Ovary (tissue), 3 donors: ENCODE measurements at regions not wholly inside any gene's neighbourhood (a gene's known extent, or its start where the extent isn't known, plus 50 kb on each side); places are given as distances from the start of the nearest gene placed in this dataset.

Experiments
- EP300 ChIP-seq: sonication (generic); formaldehyde crosslinking; IDR thresholded peaks from one replicate; pipeline ENCODE4 v1.6.1; 2017; ENCODE audit warnings: antibody characterized with exemption
- POLR2A ChIP-seq: fragments of 450-650 bp; IDR thresholded peaks from one replicate; pipeline ENCODE4 v1.6.1; 2017; ENCODE audit warnings: antibody characterized with exemption, mild to moderate bottlenecking, moderate library complexity
- TF ChIP-seq, protein P1 (sequence below), 3 donors: fragments of 450-650 bp in 2 of 3; fragments of 200-600 bp in 1 of 3; IDR thresholded peaks; one replicate each; pipeline versions ENCODE4 v1.5.1 to v1.8.0; 2016 to 2022; ENCODE audit warnings: antibody characterized with exemption in 3 of 3, mild to moderate bottlenecking in 1 of 3
- donor health status: DM: no; HTN: no; CAD: no.

DNA sequence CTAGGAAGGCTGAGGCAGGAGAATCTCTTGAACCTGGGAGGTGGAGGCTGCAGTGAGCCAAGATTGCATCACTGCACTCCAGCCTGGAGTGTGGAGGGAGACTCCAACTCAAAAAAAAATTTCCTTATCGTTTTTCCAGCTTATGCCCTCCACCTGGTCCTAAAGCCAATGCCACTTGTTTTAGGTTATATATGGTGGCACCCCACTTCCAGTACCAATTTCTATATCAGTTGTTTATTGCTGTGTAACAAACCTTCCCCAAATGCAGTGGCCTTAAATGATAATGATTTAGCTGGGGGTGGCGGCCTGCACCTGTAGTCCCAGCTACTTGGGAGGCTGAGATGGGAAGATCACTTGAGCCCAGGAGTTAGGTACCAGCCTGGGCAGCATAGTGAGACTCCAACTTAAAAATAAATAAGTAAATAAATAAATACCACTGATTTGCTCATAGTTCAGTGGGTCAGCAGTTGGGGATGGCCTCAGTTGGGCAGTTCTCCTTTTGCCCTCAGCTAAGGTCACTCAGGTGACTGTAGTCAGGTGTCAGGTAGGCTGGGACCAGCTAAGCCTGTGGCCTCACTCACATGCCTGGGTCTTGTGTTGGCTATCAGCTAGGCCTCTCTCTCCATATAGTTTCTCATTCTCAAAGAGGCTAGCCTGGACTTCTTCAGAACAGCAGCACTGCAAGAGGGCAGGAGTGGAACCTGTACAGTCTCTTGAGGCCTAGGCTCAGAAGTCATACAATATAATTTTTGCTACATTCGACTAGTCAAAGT, 113.7 kb upstream of the GATA6 start:
- TF ChIP-seq EP300 (no peak), POLR2A (no peak)
- TF ChIP-seq, protein P1, sequence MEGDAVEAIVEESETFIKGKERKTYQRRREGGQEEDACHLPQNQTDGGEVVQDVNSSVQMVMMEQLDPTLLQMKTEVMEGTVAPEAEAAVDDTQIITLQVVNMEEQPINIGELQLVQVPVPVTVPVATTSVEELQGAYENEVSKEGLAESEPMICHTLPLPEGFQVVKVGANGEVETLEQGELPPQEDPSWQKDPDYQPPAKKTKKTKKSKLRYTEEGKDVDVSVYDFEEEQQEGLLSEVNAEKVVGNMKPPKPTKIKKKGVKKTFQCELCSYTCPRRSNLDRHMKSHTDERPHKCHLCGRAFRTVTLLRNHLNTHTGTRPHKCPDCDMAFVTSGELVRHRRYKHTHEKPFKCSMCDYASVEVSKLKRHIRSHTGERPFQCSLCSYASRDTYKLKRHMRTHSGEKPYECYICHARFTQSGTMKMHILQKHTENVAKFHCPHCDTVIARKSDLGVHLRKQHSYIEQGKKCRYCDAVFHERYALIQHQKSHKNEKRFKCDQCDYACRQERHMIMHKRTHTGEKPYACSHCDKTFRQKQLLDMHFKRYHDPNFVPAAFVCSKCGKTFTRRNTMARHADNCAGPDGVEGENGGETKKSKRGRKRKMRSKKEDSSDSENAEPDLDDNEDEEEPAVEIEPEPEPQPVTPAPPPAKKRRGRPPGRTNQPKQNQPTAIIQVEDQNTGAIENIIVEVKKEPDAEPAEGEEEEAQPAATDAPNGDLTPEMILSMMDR (IDR thresholded peaks at IDR 0.05) = no peak
